GM18517 (cell line): ENCODE measurements at regions not wholly inside any gene's neighbourhood (a gene's known extent, or its start where the extent isn't known, plus 50 kb on each side); places are given as distances from the start of the nearest gene placed in this dataset.
"Not testable (repeated sequence)": the region's sequence is repeated elsewhere in the genome, so short reads cannot be mapped to it uniquely, and the experiment has no call there.

Experiments used
- ATAC-seq: cut with Tn5 transposase; IDR thresholded peaks from one replicate; pipeline ENCODE4 v1.9.1; 2021; ENCODE audit warnings: mild to moderate bottlenecking, moderate library complexity; ENCODE audit not compliant: unreplicated experiment

GRCh38 chr4:14919785-14920184 is 82.5 kb upstream of the CPEB2 start:
- ATAC-seq = no peak

GRCh38 chr4:14920237-14920636 is 82.0 kb upstream of the CPEB2 start:
- ATAC-seq = no peak

- no peak for ATAC-seq
These were observed 81.4 kb upstream of the CPEB2 start for GRCh38 chr4:14920759-14921320.

GRCh38 chr4:14921781-14922180 is 80.5 kb upstream of the CPEB2 start:
- ATAC-seq = not testable (repeated sequence)

- no peak for ATAC-seq
These were observed 78.0 kb upstream of the CPEB2 start for GRCh38 chr4:14924076-14924811.

- no peak for ATAC-seq
These were observed 77.4 kb upstream of the CPEB2 start for GRCh38 chr4:14924812-14925344.

- ATAC-seq = no peak
These were observed 76.8 kb upstream of the CPEB2 start for GRCh38 chr4:14925471-14925870.

GRCh38 chr4:14926368-14926767 is 75.9 kb upstream of the CPEB2 start:
- ATAC-seq = no peak

- no peak for ATAC-seq
These were observed 74.2 kb upstream of the CPEB2 start for GRCh38 chr4:14928035-14928434.

- ATAC-seq = no peak
These were observed 72.6 kb upstream of the CPEB2 start for GRCh38 chr4:14929669-14930068.

GRCh38 chr4:14934704-14935390 is 67.4 kb upstream of the CPEB2 start:
- ATAC-seq = no peak

GRCh38 chr4:14943749-14944148 is 58.5 kb upstream of the CPEB2 start:
- ATAC-seq = no peak

- ATAC-seq = no peak
These were observed 49.9 kb upstream of the CPEB2 start for GRCh38 chr4:14952352-14952751.
